ENCODE measurements at regions not wholly inside any gene's neighbourhood (a gene's known extent, or its start where the extent isn't known, plus 50 kb on each side); places are given as distances from the start of the nearest gene placed in this dataset.

DNA sequence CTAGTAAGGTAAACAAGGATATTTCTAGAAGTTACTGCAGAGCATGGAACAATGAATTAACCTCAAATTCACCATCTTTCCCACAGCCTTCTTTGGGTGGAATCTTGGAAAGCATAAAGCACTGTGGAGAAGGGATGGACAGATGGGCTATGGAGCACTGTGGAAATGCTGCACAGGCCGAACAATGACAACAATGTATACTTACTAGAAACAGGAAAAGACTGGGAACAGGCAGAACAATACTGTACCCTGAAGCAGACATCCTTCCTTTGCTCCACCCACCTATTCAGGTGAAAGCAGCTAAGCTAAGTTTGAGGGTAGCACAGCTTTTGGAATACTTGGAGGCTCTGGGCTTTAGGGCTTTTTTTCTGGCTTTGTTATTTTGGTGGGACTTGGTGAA lies 250.6 kb upstream of the KLF8 start:
- ChIA-PET CTCF (no interaction called here), POLR2A (no interaction called here)
- DNase-seq (ENCODE audit: low read depth), result no peak
- no peaks in the 10 kb centered on the region for H3K27me3 ChIP-seq (ENCODE audit: control insufficient read depth, insufficient read depth, low read length)
- no peak overlapping the region for H3K4me3 ChIP-seq (ENCODE audit: low read depth, low read length)
- TF ChIP-seq, protein P1, sequence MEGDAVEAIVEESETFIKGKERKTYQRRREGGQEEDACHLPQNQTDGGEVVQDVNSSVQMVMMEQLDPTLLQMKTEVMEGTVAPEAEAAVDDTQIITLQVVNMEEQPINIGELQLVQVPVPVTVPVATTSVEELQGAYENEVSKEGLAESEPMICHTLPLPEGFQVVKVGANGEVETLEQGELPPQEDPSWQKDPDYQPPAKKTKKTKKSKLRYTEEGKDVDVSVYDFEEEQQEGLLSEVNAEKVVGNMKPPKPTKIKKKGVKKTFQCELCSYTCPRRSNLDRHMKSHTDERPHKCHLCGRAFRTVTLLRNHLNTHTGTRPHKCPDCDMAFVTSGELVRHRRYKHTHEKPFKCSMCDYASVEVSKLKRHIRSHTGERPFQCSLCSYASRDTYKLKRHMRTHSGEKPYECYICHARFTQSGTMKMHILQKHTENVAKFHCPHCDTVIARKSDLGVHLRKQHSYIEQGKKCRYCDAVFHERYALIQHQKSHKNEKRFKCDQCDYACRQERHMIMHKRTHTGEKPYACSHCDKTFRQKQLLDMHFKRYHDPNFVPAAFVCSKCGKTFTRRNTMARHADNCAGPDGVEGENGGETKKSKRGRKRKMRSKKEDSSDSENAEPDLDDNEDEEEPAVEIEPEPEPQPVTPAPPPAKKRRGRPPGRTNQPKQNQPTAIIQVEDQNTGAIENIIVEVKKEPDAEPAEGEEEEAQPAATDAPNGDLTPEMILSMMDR (IDR thresholded peaks at IDR 0.05; ENCODE audit: insufficient read depth, low read depth, low read length), result no peak
- H3K36me3 ChIP-seq (ENCODE audit: control insufficient read depth, insufficient read depth, low read length), result no peaks in the 10 kb centered on the region

DNA sequence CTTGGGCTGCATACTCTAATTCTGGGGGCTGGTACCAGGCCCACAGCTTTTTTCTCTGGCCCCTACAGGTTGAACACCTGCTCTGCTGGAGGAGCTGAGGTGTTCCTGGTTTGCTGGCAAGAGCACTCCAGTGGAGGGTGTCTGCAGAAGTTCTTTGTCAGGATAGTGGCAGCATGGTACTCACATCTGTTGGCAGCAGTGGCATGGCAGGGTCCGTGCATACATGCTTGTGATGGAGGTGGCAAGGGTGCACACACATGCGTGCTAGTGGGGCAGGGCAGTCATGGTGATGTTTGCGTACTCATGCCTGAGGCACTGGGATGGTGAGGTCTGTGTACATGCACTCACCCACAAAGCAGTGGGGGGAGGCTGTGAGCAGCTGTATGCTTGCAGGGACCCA lies 235.5 kb upstream of the KLF8 start:
- CTCF ChIA-PET, result no interaction called here
- DNase-seq (ENCODE audit: low read depth), result no peak
- POLR2A ChIA-PET, result no interaction called here
- H3K27me3 ChIP-seq (ENCODE audit: control insufficient read depth, insufficient read depth, low read length), result no peaks in the 10 kb centered on the region
- no peak overlapping the region for H3K4me3 ChIP-seq (ENCODE audit: low read depth, low read length)
- TF ChIP-seq, protein P1 (IDR thresholded peaks at IDR 0.05; ENCODE audit: insufficient read depth, low read depth, low read length), result no peak
- no peaks in the 10 kb centered on the region for H3K36me3 ChIP-seq (ENCODE audit: control insufficient read depth, insufficient read depth, low read length)

DNA sequence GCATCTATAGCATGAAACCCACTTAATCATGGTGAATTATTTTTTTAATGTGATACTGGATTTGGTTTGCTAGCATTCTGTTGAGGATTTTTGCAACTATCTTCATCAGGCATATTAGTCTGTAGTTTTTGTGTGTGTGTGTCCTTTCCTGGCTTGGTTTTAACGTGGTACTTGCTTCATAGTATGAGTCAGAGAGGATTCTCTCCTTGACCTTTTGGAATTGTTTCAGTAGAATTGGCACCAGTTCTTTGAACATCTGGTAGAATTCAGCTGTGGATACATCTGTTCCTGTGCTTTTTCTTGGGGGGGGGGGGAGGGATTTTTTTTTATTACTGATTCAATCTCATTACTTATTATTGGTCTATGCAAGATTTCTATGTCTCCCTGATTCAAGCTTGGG lies 232.0 kb upstream of the KLF8 start:
- H3K36me3 ChIP-seq (ENCODE audit: control insufficient read depth, insufficient read depth, low read length), result no peaks in the 10 kb centered on the region
- DNase-seq (ENCODE audit: low read depth), result peak; percentile 19
- POLR2A ChIA-PET, result no interaction called here
- H3K27me3 ChIP-seq (ENCODE audit: control insufficient read depth, insufficient read depth, low read length), result no peaks in the 10 kb centered on the region
- CTCF ChIA-PET, result no interaction called here
- TF ChIP-seq, protein P1 (IDR thresholded peaks at IDR 0.05; ENCODE audit: insufficient read depth, low read depth, low read length), result no peak
- no peak overlapping the region for H3K4me3 ChIP-seq (ENCODE audit: low read depth, low read length)

DNA sequence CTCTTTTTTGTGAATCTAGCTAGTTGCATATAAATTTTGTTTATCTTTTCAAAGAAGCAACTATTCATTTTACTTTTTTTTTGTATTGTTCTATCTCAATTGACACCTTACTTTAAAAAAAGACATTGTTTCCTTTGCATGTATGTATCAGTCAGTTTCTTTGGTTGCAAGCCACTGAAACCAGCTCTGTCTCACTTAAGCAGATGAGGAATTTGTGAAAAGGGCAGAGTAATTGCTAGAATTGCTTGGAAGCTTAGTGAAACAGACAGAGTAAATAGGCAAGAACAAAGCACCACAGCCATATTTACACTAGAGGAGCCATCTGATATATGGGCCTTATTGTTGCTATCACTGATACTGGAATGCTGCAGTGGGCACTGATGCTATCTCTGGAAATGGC lies 231.4 kb upstream of the KLF8 start:
- TF ChIP-seq, protein P1 (IDR thresholded peaks at IDR 0.05; ENCODE audit: insufficient read depth, low read depth, low read length), result no peak

DNA sequence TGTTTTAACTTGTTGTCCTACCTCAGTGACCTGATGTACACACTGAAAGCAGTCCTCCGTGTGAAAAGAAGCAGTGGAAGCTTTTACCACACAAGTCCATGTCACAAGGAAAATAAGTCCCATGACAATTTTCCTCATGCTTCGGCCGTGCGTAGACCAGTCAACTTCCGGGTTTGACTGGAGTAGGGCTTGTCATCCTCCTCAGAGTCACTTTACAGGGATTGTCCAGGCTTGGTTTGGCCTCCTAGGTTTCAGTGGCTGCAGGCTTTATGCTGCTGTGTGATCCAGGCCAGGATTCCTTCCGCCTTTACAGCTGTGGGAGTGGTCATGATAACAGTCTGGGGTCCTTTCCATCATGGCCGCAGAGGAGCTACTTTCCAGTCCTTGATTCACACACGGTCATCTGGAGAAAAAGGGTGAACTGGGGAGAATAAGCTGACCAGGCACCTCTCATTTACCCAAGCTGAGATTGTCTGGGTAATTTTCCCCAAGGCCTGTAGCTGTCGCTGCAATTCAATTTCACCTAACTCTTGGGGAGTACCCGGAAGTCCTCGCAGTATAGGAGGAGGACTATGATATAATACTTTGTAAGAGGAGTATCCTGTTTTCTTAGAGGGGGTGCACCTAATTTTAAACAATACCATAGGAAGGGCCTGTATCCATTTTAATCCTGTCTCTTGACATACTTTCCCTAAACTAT lies 206.1 kb upstream of the KLF8 start:
- CTCF ChIA-PET, result no interaction called here
- TF ChIP-seq, protein P1 (IDR thresholded peaks at IDR 0.05; ENCODE audit: insufficient read depth, low read depth, low read length), result no peak

More for the DNA sequence above, 231.4 kb upstream of the KLF8 start:
- POLR2A ChIA-PET, result no interaction called here
- Histone ChIP-seq H3K27me3 (ENCODE audit: control insufficient read depth, insufficient read depth, low read length) (no peaks in the 10 kb centered on the region), H3K4me3 (ENCODE audit: low read depth, low read length) (no peak overlapping the region), H3K36me3 (ENCODE audit: control insufficient read depth, insufficient read depth, low read length) (no peaks in the 10 kb centered on the region)
- CTCF ChIA-PET, result no interaction called here
- DNase-seq (ENCODE audit: low read depth), result no peak

More for the DNA sequence above, 206.1 kb upstream of the KLF8 start:
- no peak for DNase-seq (ENCODE audit: low read depth)
- Histone ChIP-seq H3K36me3 (ENCODE audit: control insufficient read depth, insufficient read depth, low read length) (no peaks in the 10 kb centered on the region), H3K27me3 (ENCODE audit: control insufficient read depth, insufficient read depth, low read length) (no peaks in the 10 kb centered on the region), H3K4me3 (ENCODE audit: low read depth, low read length) (no peak overlapping the region)
- POLR2A ChIA-PET, result no interaction called here
